GM18519 (cell line): ENCODE measurements at regions not wholly inside any gene's neighbourhood (a gene's known extent, or its start where the extent isn't known, plus 50 kb on each side); places are given as distances from the start of the nearest gene placed in this dataset.

Experiments used
- ATAC-seq: cut with Tn5 transposase; IDR thresholded peaks from one replicate; pipeline ENCODE4 v1.9.1; 2021; ENCODE audit warnings: mild to moderate bottlenecking, moderate library complexity; ENCODE audit not compliant: unreplicated experiment, low FRiP score

DNA sequence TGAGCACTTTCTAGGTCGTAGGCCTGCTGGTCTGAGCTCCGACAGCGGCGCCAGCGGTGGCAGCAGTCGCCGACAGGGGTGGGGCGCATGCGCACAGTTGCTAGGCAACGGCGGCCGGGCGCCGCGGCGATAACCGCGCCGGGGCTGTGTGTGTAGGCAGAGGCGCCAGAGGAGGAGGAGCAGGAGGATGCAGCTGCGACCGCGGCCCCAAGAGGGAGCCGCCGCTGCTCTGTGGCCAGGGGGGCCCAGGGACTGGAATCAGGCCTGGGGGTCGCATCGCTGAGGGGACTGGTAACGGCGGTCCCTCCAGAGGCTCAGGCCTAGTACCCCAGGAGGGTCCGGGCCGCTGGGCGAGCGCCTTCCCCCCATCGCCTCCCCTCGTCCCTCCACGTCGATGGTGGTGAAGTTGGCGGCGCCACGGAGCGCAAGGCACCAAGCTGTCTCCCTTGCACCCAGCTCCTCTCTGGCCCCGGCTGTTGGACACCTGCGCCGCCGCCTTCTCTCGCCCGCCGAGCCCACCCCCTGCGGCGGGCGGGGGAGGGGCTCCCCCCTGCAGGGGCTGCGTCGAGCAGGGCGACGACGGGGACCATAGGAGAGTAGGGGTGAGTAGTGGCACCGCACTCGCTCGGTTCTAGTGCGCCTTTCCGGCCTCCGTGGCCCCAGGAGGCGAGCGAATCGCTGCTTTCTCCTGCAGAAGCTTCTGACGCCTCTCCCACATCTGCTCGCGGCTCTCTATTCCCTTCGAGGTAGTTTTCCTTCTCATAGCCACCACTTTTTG lies 58.6 kb upstream of the ZC4H2 start, which contains the start of gene ZC3H12B:
ZC3H12B (plus strand) TSS at position 159 of the 778 bp plus-strand sequence.
- peak; percentile 94 for ATAC-seq

DNA sequence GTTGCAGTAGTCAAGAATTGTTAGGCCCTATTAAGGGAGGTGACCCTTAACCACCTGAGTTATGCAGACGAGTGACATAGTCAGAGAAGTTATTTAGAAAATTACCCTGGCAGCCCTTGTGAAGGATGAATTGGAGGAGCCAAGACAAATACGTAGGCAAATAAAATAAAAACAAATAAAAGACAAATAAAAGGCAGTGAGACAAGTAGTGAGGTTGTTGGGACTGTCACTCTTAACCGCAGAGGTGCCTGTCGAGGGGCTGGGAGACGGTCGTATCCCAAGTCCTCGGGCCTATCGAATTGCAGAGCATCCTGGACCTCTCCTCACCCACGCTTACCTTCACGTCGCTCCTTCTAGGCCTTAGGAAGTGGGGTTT lies 58.0 kb upstream of the ZC4H2 start:
- no peak for ATAC-seq
